Keratinocyte (primary cell): ENCODE measurements at regions not wholly inside any gene's neighbourhood (a gene's known extent, or its start where the extent isn't known, plus 50 kb on each side); places are given as distances from the start of the nearest gene placed in this dataset.

Experiments
- EZH2 ChIP-seq: IDR thresholded peaks from one replicate; pipeline ENCODE4 v1.6.1; 2012; ENCODE audit warnings: inconsistent platforms, mild to moderate bottlenecking, low read length, moderate library complexity
- TF ChIP-seq, protein P1 (sequence below), 3 experiments: IDR thresholded peaks in 1 of 3; conservative IDR thresholded peaks in 1 of 3; optimal IDR thresholded peaks in 1 of 3; 2 replicates in 2 of 3; 3 replicates in 1 of 3; pipeline versions ENCODE3 to v1.5.1; 2011; ENCODE audit warnings: low read length in 3 of 3, mild to moderate bottlenecking in 3 of 3, moderate library complexity in 2 of 3, control low read depth in 1 of 3, inconsistent platforms in 1 of 3; ENCODE audit not compliant: insufficient read depth in 2 of 3; ENCODE audit errors: extremely low read depth in 1 of 3

DNA sequence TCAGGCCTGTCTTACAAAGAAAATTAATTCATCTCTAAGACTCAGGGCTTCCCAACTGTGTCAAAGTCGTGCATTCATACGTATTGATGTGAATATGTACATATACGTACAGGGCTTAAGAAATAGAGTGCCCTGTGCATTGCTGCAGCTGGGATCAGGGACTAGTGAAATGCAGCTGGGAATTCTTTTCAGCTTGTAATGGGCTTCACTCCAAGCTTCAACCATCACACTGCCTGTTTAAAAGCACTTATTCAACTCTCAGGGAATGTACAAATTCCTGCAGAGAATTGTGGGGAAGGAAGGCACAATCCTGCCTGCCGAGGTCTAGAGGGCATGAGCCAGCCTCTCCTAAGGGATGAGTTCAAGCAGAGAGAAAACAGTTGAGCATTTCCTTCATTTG lies 59.6 kb upstream of the MAN2A1 start:
- TF ChIP-seq, protein P1, sequence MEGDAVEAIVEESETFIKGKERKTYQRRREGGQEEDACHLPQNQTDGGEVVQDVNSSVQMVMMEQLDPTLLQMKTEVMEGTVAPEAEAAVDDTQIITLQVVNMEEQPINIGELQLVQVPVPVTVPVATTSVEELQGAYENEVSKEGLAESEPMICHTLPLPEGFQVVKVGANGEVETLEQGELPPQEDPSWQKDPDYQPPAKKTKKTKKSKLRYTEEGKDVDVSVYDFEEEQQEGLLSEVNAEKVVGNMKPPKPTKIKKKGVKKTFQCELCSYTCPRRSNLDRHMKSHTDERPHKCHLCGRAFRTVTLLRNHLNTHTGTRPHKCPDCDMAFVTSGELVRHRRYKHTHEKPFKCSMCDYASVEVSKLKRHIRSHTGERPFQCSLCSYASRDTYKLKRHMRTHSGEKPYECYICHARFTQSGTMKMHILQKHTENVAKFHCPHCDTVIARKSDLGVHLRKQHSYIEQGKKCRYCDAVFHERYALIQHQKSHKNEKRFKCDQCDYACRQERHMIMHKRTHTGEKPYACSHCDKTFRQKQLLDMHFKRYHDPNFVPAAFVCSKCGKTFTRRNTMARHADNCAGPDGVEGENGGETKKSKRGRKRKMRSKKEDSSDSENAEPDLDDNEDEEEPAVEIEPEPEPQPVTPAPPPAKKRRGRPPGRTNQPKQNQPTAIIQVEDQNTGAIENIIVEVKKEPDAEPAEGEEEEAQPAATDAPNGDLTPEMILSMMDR (optimal IDR thresholded peaks at IDR 0.05 in 1 of 3, IDR thresholded peaks at IDR 0.05 in 1 of 3, conservative IDR thresholded peaks at IDR 0.05 in 1 of 3; ENCODE audit: extremely low read depth in 1 of 3, insufficient read depth in 2 of 3, low read length in 3 of 3), result no peak
- TF ChIP-seq EZH2, result no peak
